Heart left ventricle (tissue), 16 donors: ENCODE measurements at regions not wholly inside any gene's neighbourhood (a gene's known extent, or its start where the extent isn't known, plus 50 kb on each side); places are given as distances from the start of the nearest gene placed in this dataset.

ENCODE experiments used
- ATAC-seq, 4 donors: fragments of 200-7000 bp; cut with Tn5 transposase; one replicate each; pipeline ENCODE4 v1.9.1; 2020 to 2022; ENCODE audit warnings: moderate library complexity in 4 of 4, mild to moderate bottlenecking in 3 of 4, moderate number of reproducible peaks in 1 of 4
- DNase-seq, 5 donors: peaks; one replicate each; pipeline ENCODE4 v3.0.0-alpha.2; 2020
- H3K27ac ChIP-seq, 12 donors: fragments of 200-600 bp; sonication (generic) in 4 of 12; one replicate each; pipeline versions ENCODE4 v1.5.0 to v1.8.0; 2016 to 2022; ENCODE audit warnings: mild to moderate bottlenecking in 2 of 12
- H3K27me3 ChIP-seq, 9 donors: fragments of 200-600 bp; sonication (generic) in 2 of 9; one replicate each; pipeline versions ENCODE4 v1.5.1 to v1.8.0; 2016 to 2022; ENCODE audit warnings: mild to moderate bottlenecking in 3 of 9
- H3K36me3 ChIP-seq, 9 donors: fragments of 200-600 bp; sonication (generic) in 2 of 9; one replicate each; pipeline versions ENCODE4 v1.5.0 to v1.8.0; 2018 to 2022; ENCODE audit warnings: mild to moderate bottlenecking in 2 of 9
- H3K4me1 ChIP-seq, 12 donors: fragments of 200-600 bp; sonication (generic) in 4 of 12; one replicate each; pipeline versions ENCODE4 v1.5.0 to v1.8.0; 2016 to 2022; ENCODE audit warnings: mild to moderate bottlenecking in 3 of 12
- H3K4me3 ChIP-seq, 12 donors: fragments of 200-600 bp; sonication (generic) in 4 of 12; one replicate each; pipeline versions ENCODE4 v1.5.0 to v1.8.0; 2017 to 2022; ENCODE audit warnings: mild to moderate bottlenecking in 9 of 12, moderate library complexity in 4 of 12
- H3K9me3 ChIP-seq, 12 donors: fragments of 200-600 bp; sonication (generic) in 4 of 12; one replicate each; pipeline versions ENCODE4 v1.5.0 to v1.8.0; 2016 to 2022; ENCODE audit warnings: mild to moderate bottlenecking in 1 of 12
- CTCF ChIP-seq, 12 donors: fragments of 200-600 bp; sonication (generic) in 4 of 12; IDR thresholded peaks; one replicate each; pipeline versions ENCODE4 v1.5.0 to v1.8.0; 2018 to 2022; ENCODE audit warnings: antibody characterized with exemption in 12 of 12, mild to moderate bottlenecking in 5 of 12
- POLR2A ChIP-seq, 2 donors: fragments of 450-650 bp; IDR thresholded peaks; one replicate each; pipeline ENCODE4 v1.6.1; 2017; ENCODE audit warnings: antibody characterized with exemption in 2 of 2, mild to moderate bottlenecking in 2 of 2, moderate library complexity in 2 of 2
- WGBS, 4 donors: extraction: QIAGEN DNeasy Blood & Tissue Kit in 2 of 4; methylation state at CpG; one replicate each; pipeline versions ENCODE4 v1.1.5 to v1.1.7; 2013 to 2018; 5-methylcytosine and 5-hydroxymethylcytosine counted together
- intact Hi-C, 10 donors: fragments of 100-400 bp; cut with DNase I; formaldehyde crosslinking; loops; one replicate each; pipeline versions ENCODE4 v1.11.1 to v1.14.2; 2022
- donor health status: ischemic (EF 13 %, LVEDD 7.1; RV severe dilation, severe dysfunction).
- donor health status: healthy with polysubstance abuse.
- donor health status: DM: no; HTN: yes; CAD: no.
- donor health status: DM: no; HTN: no; CAD: no.
- donor health status: ischemic (EF 25% LVEDD 6.9; RV normal size, moderate dysfunction).
- donor health status: ischemic (EF 25% LVEDD 5.7; RV mildly dilated, moderate dysfunction).
- donor health status: healthy.
- donor health status: DM: yes; HTN: yes; CAD: no.
- donor health status: ischemic (EF 35%, LVEDD 5.7; RV mildly dilated, moderate dysfunction).
- donor health status: nonischemic (EF 11% LVEDD 7.7; RV severe dilation, severe dysfunction).
- donor health status: DM: yes; HTN: yes; CAD: no.
- donor health status: PGD.
- donor health status: ischemic (EF 29% LVEDD 5.4; RV normal size, mild dysfunction).
- donor health status: nonischemic (EF 23%, LVEDD 6.1; RV moderate dilation, normal function).

DNA sequence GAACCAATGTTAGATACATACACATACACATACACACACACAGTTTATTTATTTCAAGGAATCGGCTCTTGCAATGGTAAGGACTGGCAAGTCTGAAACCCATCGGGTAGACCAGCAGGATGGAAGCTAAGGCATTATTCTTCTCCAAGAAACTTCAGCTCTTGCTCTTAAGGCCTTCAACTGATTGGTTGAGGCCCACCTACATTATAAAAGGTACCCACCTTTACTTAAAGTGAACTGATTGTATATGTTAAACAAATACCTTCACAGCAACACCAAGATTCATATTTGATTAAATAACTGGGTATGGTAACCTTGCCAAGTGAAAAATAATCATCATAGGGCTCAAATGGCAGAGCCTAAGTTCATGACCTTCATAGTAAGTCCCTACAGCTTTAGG is 695.5 kb downstream of the BCL11B start:
- H3K36me3 ChIP-seq: no peaks in the 10 kb centered on the region
- intact Hi-C loops: no loop called here
- no peak for ATAC-seq
- peaks cover 0 to 9% (median 3%) of the 10 kb centered on the region in 12 donors for H3K9me3 ChIP-seq
- H3K27ac ChIP-seq: no peak overlapping the region
- peaks cover 0 to 4% (median 0%) of the 10 kb centered on the region in 9 donors for H3K27me3 ChIP-seq
- no peak overlapping the region for H3K4me3 ChIP-seq
- no peak for DNase-seq
- no peaks in the 10 kb centered on the region for H3K4me1 ChIP-seq
- TF ChIP-seq POLR2A (IDR thresholded peaks at IDR 0.05) (no peak), CTCF (IDR thresholded peaks at IDR 0.05) (no peak)
- WGBS, 4 donors: 80 to 88% (median 84%) methylated on average over 2 of the region's 2 CpGs

DNA sequence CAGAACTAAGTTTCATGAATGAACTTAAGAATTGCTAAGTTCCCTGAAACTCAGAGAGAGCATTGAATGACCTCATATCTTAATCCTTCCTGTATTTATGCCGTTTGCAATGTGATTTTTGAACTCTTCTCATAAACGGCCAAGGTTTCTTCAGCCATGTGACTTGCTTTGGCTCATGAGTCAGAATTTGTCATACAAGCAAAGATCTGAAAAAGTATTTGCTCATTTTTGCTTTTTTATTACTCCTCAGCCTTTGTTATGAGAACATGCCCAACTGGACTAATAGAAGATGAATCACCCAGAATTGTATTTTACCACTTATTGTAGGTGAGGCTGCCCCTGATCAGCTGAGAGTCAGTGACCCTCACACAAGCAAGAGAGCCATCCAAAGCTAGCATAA is 693.8 kb downstream of the BCL11B start:
- DNase-seq (no peak), ATAC-seq (no peak)
- H3K27me3 ChIP-seq: peaks cover 0 to 4% (median 0%) of the 10 kb centered on the region in 9 donors
- no peaks in the 10 kb centered on the region for H3K4me1 ChIP-seq
- H3K27ac ChIP-seq: no peak overlapping the region
- 23 to 43% (median 40%) methylated on average over 2 of the region's 2 CpGs for WGBS, 4 donors
- intact Hi-C loops: no loop called here
- TF ChIP-seq CTCF (IDR thresholded peaks at IDR 0.05) (no peak), POLR2A (IDR thresholded peaks at IDR 0.05) (no peak)
- no peaks in the 10 kb centered on the region for H3K36me3 ChIP-seq
- no peak overlapping the region for H3K4me3 ChIP-seq
- no peaks in the 10 kb centered on the region for H3K9me3 ChIP-seq

- 81 to 92% (median 84%) methylated on average over 1 of the region's 1 CpG for WGBS, 4 donors
These were observed 692.9 kb downstream of the BCL11B start for GRCh38 chr14:98579140-98579539.

DNA sequence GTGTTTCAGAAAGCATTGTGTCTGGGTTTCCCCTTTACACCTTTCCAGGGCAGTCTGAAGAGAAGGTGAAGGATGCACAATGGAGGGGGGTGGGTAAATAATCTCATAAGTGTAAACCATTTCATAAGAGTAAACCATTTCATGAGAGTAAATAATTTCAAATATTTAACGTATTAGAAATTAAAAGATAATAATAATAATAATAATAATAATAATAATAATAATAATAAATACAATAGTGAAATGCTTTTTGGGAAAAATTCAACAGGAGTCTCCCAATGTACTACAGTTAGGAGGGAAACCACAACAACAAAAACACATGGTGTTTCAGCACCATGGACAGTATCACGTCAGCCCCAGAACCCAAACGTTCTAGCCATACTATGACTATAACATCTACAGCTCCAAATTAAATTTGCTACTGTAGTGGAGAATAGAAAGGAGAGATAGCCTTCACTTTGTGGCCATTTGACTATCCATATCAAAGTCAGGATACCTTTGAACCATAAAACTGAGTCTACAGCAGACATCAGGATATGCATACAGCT is 691.8 kb downstream of the BCL11B start:
- ATAC-seq: no peak
- no peaks in the 10 kb centered on the region for H3K4me1 ChIP-seq
- WGBS, 4 donors: 5 to 7% (median 6%) methylated on average over 3 of the region's 3 CpGs
- no peaks in the 10 kb centered on the region for H3K9me3 ChIP-seq
- DNase-seq: no peak
- H3K27ac ChIP-seq: no peak overlapping the region
- no peak for TF ChIP-seq CTCF (IDR thresholded peaks at IDR 0.05)
- no peak for TF ChIP-seq POLR2A (IDR thresholded peaks at IDR 0.05)
- no peak overlapping the region for H3K4me3 ChIP-seq
- peaks cover 0 to 4% (median 0%) of the 10 kb centered on the region in 9 donors for H3K27me3 ChIP-seq
- intact Hi-C loops: no loop called here
- no peaks in the 10 kb centered on the region for H3K36me3 ChIP-seq

More at GRCh38 chr14:98579140-98579539, 692.9 kb downstream of the BCL11B start:
- intact Hi-C loops: no loop called here
- Histone ChIP-seq H3K9me3 (no peaks in the 10 kb centered on the region), H3K4me1 (no peaks in the 10 kb centered on the region), H3K27ac (no peak overlapping the region), H3K36me3 (no peaks in the 10 kb centered on the region), H3K4me3 (no peak overlapping the region), H3K27me3 (peaks cover 0 to 4% (median 0%) of the 10 kb centered on the region in 9 donors)
- ATAC-seq (no peak), DNase-seq (no peak)
- TF ChIP-seq CTCF (IDR thresholded peaks at IDR 0.05): no peak
- no peak for TF ChIP-seq POLR2A (IDR thresholded peaks at IDR 0.05)
